PC-9 (cell line): ENCODE measurements at regions not wholly inside any gene's neighbourhood (a gene's known extent, or its start where the extent isn't known, plus 50 kb on each side); places are given as distances from the start of the nearest gene placed in this dataset.
"Not testable (repeated sequence)": the region's sequence is repeated elsewhere in the genome, so short reads cannot be mapped to it uniquely, and the experiment has no call there.

Experiments
- BruUV-seq: library from RNA; stranded (reverse); fragments of 400-500 nt; replicated peaks from 2 replicates; lab custom pipeline; 2021; lab: Mats Ljungman, UMichigan
- CTCF ChIA-PET: fragments of 300-600 bp; sonication (Branson Sonifier 250); formaldehyde crosslinking; loops from one replicate; lab custom pipeline; 2022; ENCODE audit warnings: antibody characterized with exemption; lab: Charles Lee
- POLR2A ChIA-PET: fragments of 300-600 bp; sonication (Branson Sonifier 250); formaldehyde crosslinking; loops from one replicate; lab custom pipeline; 2022; ENCODE audit warnings: antibody characterized with exemption; ENCODE audit not compliant: unreplicated experiment; lab: Charles Lee
- DNase-seq, 2 experiments: peaks; one replicate each; pipeline versions ENCODE4 v3.0.0 to v3.0.0-alpha.2; 2015 to 2022; ENCODE audit warnings: mixed read lengths in 1 of 2
- H2AFZ ChIP-seq: fragments of 200-600 bp; sonication (generic); 2 replicates; pipeline ENCODE4 v1.8.1; 2017; ENCODE audit warnings: antibody characterized with exemption
- H3F3A ChIP-seq: fragments of 200-600 bp; sonication (generic); 2 replicates; pipeline ENCODE4 v1.8.1; 2017; ENCODE audit warnings: antibody characterized with exemption, mild to moderate bottlenecking, low read depth; ENCODE audit not compliant: insufficient read depth
- H3K27ac ChIP-seq: fragments of 200-600 bp; sonication (generic); 2 replicates; pipeline ENCODE4 v1.6.1; 2016; ENCODE audit warnings: mixed run types
- H3K27me3 ChIP-seq: fragments of 200-600 bp; sonication (generic); 2 replicates; pipeline ENCODE4 v1.6.1; 2016; ENCODE audit warnings: low read depth, mixed run types; ENCODE audit not compliant: insufficient read depth
- H3K36me3 ChIP-seq: fragments of 200-600 bp; sonication (generic); 2 replicates; pipeline ENCODE4 v1.6.1; 2016; ENCODE audit warnings: low read depth, mixed run types
- H3K4me1 ChIP-seq: fragments of 200-600 bp; sonication (generic); replicated peaks from 2 replicates; pipeline ENCODE4 v1.6.1; 2016; ENCODE audit warnings: mixed run types; ENCODE audit not compliant: insufficient read depth
- H3K4me2 ChIP-seq: fragments of 200-600 bp; sonication (generic); 2 replicates; pipeline ENCODE4 v1.6.1; 2017; ENCODE audit warnings: mixed run types
- H3K4me3 ChIP-seq: fragments of 200-600 bp; sonication (generic); 2 replicates; pipeline ENCODE4 v1.6.1; 2016; ENCODE audit warnings: mixed run types
- H3K79me2 ChIP-seq: fragments of 200-600 bp; sonication (generic); 2 replicates; pipeline ENCODE4 v1.6.1; 2017; ENCODE audit warnings: low read depth, mixed run types
- H3K9me2 ChIP-seq: fragments of 200-600 bp; sonication (generic); 2 replicates; pipeline ENCODE4 v1.8.1; 2017; ENCODE audit warnings: mild to moderate bottlenecking; ENCODE audit not compliant: insufficient read depth
- H3K9me3 ChIP-seq: fragments of 200-600 bp; sonication (generic); 2 replicates; pipeline ENCODE4 v1.8.1; 2016; ENCODE audit warnings: low read depth; ENCODE audit not compliant: insufficient read depth
- H4K20me1 ChIP-seq: fragments of 200-600 bp; sonication (generic); 2 replicates; pipeline ENCODE4 v1.8.1; 2017; ENCODE audit not compliant: insufficient read depth
- CTCF ChIP-seq: fragments of 200-600 bp; sonication (generic); conservative IDR thresholded peaks from 2 replicates; pipeline ENCODE4 v1.6.1; 2017; ENCODE audit warnings: mixed run types, antibody characterized with exemption, mild to moderate bottlenecking, moderate library complexity
- EZH2 ChIP-seq: fragments of 200-600 bp; sonication (generic); IDR thresholded peaks from 2 replicates; pipeline ENCODE4 v1.8.0; 2017; ENCODE audit warnings: antibody characterized with exemption, low read depth
- intact Hi-C: fragments of 100-400 bp; cut with micrococcal nuclease; formaldehyde crosslinking; loops from one replicate; pipeline ENCODE4 v1.10.0; 2022; ENCODE audit not compliant: unreplicated experiment

DNA sequence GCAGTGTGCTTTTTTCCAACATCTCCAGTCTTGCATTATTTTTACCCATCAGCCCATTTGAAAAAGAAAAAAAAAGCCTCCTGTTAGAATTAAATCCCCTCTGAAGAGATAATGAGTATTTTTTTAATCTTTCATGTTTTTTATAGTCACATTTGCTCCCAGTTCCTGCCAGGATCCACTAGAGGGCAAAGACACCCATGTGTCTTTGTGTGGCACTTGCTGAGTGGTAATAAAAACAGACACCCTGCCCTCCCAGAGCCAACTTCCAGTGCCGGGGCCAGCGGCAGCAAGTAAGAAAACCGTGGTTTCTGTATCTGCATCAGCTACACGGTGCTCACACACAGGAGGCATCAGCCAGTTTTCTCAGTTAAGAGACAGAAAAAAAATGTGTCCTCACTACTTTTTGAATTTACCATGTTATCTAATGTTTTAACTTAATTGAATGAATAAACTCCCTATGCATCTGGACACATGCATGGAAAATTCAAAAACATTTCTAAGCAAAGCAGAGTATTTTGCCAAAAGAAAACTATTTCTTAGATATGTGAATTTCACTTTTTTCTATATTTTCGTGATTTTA lies 70.2 kb upstream of the PLEKHG4B start:
- Histone ChIP-seq H3F3A (no peaks in the 10 kb centered on the region), H3K36me3 (no peaks in the 10 kb centered on the region), H3K79me2 (no peaks in the 10 kb centered on the region), H2AFZ (no peak overlapping the region), H3K4me3 (no peak overlapping the region), H4K20me1 (no peaks in the 10 kb centered on the region), H3K9me2 (no peaks in the 10 kb centered on the region), H3K9me3 (no peaks in the 10 kb centered on the region), H3K27ac (no peak overlapping the region), H3K27me3 (peaks cover 62% of the 10 kb centered on the region), H3K4me2 (no peak overlapping the region), H3K4me1 (no peaks in the 10 kb centered on the region)
- intact Hi-C loops: no loop called here
- TF ChIP-seq CTCF (peak; percentile 80), EZH2 (no peak)
- BruUV-seq: no TSS peak
- DNase-seq: peak in 1 of 2 experiments; percentile 33
- POLR2A ChIA-PET: no interaction called here
- CTCF ChIA-PET: no interaction called here

DNA sequence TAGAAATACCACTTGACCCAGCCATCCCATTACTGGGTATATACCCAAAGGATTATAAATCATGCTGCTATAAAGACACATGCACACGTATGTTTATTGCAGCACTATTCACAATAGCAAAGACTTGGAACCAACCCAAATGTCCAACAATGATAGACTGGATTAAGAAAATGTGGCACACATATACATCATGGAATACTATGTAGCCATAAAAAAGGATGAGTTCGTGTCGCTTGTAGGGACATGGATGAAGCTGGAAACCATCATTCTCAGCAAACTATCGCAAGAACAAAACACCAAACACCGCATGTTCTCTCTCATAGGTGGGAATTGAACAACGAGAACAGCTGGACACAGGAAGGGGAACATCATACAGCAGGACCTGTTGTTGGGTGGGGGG lies 68.1 kb upstream of the PLEKHG4B start:
- DNase-seq, BruUV-seq, H3K27ac ChIP-seq, intact Hi-C loops, H3K9me2 ChIP-seq, CTCF ChIA-PET, H3K4me1 ChIP-seq, H3K9me3 ChIP-seq, H4K20me1 ChIP-seq, H3K4me3 ChIP-seq, H3K4me2 ChIP-seq, H3K79me2 ChIP-seq, H2AFZ ChIP-seq, H3F3A ChIP-seq, POLR2A ChIA-PET, H3K36me3 ChIP-seq: not testable (repeated sequence)
- peaks cover 64% of the 10 kb centered on the region for H3K27me3 ChIP-seq

GRCh38 chr5:25067-25466 lies 66.9 kb upstream of the PLEKHG4B start:
- H3F3A ChIP-seq, intact Hi-C loops, H3K27ac ChIP-seq, CTCF ChIA-PET, H3K4me3 ChIP-seq, H3K36me3 ChIP-seq, DNase-seq, H3K4me2 ChIP-seq, H4K20me1 ChIP-seq, POLR2A ChIA-PET, H3K79me2 ChIP-seq, H3K4me1 ChIP-seq, H3K9me2 ChIP-seq, H2AFZ ChIP-seq, H3K9me3 ChIP-seq, BruUV-seq: not testable (repeated sequence)
- peaks cover 62% of the 10 kb centered on the region for H3K27me3 ChIP-seq

DNA sequence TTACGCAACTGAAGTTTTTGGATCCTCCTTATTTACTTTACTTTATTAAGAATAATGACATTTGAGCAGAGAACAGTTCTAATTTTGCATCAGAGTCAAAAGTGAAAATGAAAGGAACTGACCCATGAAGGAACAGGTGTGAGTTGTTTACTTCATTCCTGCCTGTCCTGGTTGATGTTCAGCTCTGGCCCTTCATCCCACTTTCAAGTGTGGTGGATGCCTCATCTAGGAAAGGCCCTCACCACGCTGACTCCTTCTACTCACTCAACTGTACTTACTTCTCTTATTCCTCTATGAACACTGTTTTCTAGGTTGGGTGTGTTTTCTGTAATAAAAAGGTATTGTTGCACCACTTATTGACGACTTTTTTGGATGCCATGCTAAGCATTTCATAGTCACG lies 61.8 kb upstream of the PLEKHG4B start:
- Histone ChIP-seq H3F3A (no peaks in the 10 kb centered on the region), H2AFZ (no peak overlapping the region), H3K79me2 (no peaks in the 10 kb centered on the region), H3K27ac (no peak overlapping the region), H3K4me3 (no peak overlapping the region), H3K4me2 (no peak overlapping the region), H3K4me1 (no peaks in the 10 kb centered on the region), H3K9me2 (no peaks in the 10 kb centered on the region), H3K27me3 (peaks cover 57% of the 10 kb centered on the region), H3K36me3 (no peaks in the 10 kb centered on the region), H4K20me1 (no peaks in the 10 kb centered on the region), H3K9me3 (peaks cover 7% of the 10 kb centered on the region; the same call in 1 of the 2 replicates)
- BruUV-seq: no TSS peak
- intact Hi-C loops: no loop called here
- ChIA-PET CTCF (interaction anchor here (0.6 kb wide), 1 partner anchor 624 kb away, joined by 3 read pairs; no protein-coding TSS in a partner anchor), POLR2A (no interaction called here)
- TF ChIP-seq EZH2: no peak
- TF ChIP-seq CTCF: no peak
- DNase-seq: no peak

DNA sequence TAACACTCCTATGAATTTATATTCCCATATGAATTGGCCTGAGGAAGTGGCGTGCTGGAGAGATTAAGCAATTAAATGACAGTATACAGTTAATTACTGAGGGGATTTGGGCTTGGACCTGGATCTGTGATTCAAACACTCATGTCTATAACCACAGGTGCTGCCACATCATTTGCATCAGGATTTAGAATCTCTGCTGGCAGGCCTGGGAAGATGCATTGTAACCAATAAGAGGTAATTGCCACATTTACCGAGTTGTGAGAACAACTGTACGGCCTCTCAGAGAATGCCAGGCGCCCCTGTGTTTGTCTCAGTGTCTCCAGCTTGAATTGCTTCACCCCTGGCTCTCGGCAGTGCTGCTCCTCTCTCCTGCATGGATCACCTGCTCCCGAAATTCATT lies 61.4 kb upstream of the PLEKHG4B start:
- intact Hi-C loops, H4K20me1 ChIP-seq, POLR2A ChIA-PET, BruUV-seq, CTCF ChIA-PET, H3K4me1 ChIP-seq, H3K36me3 ChIP-seq, H3K9me3 ChIP-seq, H3K4me3 ChIP-seq, DNase-seq, H2AFZ ChIP-seq, H3K79me2 ChIP-seq, H3K9me2 ChIP-seq, H3F3A ChIP-seq, H3K4me2 ChIP-seq, H3K27ac ChIP-seq: not testable (repeated sequence)
- H3K27me3 ChIP-seq: peaks cover 55% of the 10 kb centered on the region
